Cardiac muscle cell (in vitro differentiated cells and primary cell): ENCODE measurements at regions not wholly inside any gene's neighbourhood (a gene's known extent, or its start where the extent isn't known, plus 50 kb on each side); places are given as distances from the start of the nearest gene placed in this dataset.
"Not testable (repeated sequence)": the region's sequence is repeated elsewhere in the genome, so short reads cannot be mapped to it uniquely, and the experiment has no call there.

Source experiments
- DNase-seq, 2 donors: peaks; one replicate each; pipeline versions ENCODE4 v3.0.0 to v3.0.0-alpha.2; 2010 to 2017; ENCODE audit warnings: low read depth in 1 of 2, low spot score in 1 of 2
- H3K27ac ChIP-seq: fragments of 200-600 bp; sonication (generic); 2 replicates; pipeline ENCODE4 v1.5.1; 2016
- H3K27me3 ChIP-seq: fragments of 200-600 bp; sonication (generic); 2 replicates; pipeline ENCODE4 v1.6.0; 2016; ENCODE audit warnings: control low read depth
- H3K36me3 ChIP-seq: fragments of 200-600 bp; sonication (generic); 2 replicates; pipeline ENCODE4 v1.5.1; 2016; ENCODE audit warnings: control low read depth
- H3K4me1 ChIP-seq: fragments of 200-600 bp; sonication (generic); 2 replicates; pipeline ENCODE4 v1.8.1; 2017; ENCODE audit warnings: low read depth, mild to moderate bottlenecking, mixed run types
- H3K4me3 ChIP-seq: fragments of 200-600 bp; sonication (generic); 2 replicates; pipeline ENCODE4 v1.5.1; 2016; ENCODE audit warnings: mild to moderate bottlenecking
- H3K9me3 ChIP-seq: fragments of 200-600 bp; sonication (generic); 2 replicates; pipeline ENCODE4 v1.5.1; 2017; ENCODE audit warnings: low read depth, mild to moderate bottlenecking, control low read depth
- TF ChIP-seq, protein P1 (sequence below): IDR thresholded peaks from 2 replicates; pipeline ENCODE4 v1.5.1; 2012; ENCODE audit warnings: low read depth, mild to moderate bottlenecking, low read length

DNA sequence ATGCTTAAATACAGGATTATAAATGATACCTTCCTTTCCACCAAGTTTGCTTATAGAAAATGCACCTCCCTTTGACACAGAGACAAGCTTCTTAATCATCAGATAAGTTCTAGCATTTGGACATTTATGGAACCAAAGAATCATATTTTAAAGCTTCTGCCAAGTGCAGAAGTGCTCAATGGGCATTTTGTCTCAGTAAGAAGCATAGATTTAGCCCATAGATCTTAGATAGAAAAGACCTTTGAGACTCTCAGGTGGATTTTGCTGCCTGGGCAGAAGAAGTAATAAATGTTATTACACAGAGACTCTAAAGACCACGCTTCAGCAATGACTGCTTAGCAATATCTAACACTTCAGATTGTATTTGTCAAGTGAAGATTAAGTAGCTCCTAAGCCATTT lies 174.6 kb downstream of the VEGFC start:
- TF ChIP-seq, protein P1, sequence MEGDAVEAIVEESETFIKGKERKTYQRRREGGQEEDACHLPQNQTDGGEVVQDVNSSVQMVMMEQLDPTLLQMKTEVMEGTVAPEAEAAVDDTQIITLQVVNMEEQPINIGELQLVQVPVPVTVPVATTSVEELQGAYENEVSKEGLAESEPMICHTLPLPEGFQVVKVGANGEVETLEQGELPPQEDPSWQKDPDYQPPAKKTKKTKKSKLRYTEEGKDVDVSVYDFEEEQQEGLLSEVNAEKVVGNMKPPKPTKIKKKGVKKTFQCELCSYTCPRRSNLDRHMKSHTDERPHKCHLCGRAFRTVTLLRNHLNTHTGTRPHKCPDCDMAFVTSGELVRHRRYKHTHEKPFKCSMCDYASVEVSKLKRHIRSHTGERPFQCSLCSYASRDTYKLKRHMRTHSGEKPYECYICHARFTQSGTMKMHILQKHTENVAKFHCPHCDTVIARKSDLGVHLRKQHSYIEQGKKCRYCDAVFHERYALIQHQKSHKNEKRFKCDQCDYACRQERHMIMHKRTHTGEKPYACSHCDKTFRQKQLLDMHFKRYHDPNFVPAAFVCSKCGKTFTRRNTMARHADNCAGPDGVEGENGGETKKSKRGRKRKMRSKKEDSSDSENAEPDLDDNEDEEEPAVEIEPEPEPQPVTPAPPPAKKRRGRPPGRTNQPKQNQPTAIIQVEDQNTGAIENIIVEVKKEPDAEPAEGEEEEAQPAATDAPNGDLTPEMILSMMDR = no peak
- no peaks in the 10 kb centered on the region for H3K4me1 ChIP-seq
- H3K9me3 ChIP-seq = no peaks in the 10 kb centered on the region
- no peaks in the 10 kb centered on the region for H3K36me3 ChIP-seq
- no peak overlapping the region for H3K4me3 ChIP-seq
- no peaks in the 10 kb centered on the region for H3K27me3 ChIP-seq
- H3K27ac ChIP-seq = no peak overlapping the region
- DNase-seq = no peak

DNA sequence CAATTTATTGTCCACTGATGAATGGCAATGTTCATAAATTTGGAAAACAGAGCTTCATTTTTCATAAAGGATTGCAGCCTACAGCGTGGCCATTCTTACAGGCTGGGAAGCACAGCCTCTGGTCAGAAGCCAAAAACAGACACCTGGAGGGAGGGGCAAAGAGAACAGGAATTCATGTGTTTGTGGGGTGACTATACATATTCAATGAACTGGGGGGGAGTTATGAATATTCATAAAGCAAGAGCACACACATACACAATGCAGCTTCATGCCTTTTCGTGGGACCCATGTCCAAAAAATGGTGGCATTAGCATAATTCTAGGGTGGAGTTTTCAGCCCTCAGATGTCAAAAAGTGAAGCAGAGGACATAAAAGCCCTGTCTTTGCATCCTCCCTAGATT lies 173.3 kb downstream of the VEGFC start:
- H3K4me3 ChIP-seq = no peak overlapping the region
- DNase-seq = no peak
- H3K9me3 ChIP-seq = no peaks in the 10 kb centered on the region
- no peaks in the 10 kb centered on the region for H3K36me3 ChIP-seq
- H3K27me3 ChIP-seq = no peaks in the 10 kb centered on the region
- no peak overlapping the region for H3K27ac ChIP-seq
- TF ChIP-seq, protein P1 = no peak
- no peaks in the 10 kb centered on the region for H3K4me1 ChIP-seq

DNA sequence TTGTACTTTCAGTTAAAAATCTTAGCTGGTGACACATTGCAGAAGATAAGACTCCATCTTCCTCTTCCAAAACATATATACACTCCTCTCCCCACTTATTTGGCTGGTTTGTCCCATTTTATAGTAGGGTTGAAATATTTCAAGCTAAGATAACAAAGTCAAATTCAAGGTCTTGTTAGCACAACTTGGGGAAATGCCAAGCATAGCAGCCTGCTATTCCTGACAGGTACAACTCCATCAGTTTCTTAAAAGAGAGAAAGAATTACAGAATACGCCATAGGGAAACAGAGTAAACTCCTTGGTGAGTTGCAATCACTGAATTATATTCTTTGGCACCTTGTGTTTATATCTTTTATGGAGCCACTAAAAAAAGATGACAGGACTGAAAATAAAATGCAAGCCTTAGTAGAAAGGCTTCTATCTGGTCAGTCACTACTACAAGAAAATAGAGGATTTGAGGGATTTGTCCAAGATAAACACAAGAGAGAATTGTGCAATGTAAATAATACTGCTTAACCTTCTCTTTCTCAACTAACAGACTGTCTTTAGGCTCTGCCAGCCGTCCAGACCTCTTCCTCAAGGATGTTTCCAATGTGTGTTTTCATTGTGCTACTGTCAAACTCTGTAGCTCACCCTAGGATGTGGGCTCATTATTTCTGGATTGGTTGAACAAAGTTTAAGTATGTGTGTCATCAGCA lies 170.3 kb downstream of the VEGFC start:
- DNase-seq = peak in 1 of 2 donors; percentile 70
- H3K4me1 ChIP-seq = no peaks in the 10 kb centered on the region
- TF ChIP-seq, protein P1 = no peak

DNA sequence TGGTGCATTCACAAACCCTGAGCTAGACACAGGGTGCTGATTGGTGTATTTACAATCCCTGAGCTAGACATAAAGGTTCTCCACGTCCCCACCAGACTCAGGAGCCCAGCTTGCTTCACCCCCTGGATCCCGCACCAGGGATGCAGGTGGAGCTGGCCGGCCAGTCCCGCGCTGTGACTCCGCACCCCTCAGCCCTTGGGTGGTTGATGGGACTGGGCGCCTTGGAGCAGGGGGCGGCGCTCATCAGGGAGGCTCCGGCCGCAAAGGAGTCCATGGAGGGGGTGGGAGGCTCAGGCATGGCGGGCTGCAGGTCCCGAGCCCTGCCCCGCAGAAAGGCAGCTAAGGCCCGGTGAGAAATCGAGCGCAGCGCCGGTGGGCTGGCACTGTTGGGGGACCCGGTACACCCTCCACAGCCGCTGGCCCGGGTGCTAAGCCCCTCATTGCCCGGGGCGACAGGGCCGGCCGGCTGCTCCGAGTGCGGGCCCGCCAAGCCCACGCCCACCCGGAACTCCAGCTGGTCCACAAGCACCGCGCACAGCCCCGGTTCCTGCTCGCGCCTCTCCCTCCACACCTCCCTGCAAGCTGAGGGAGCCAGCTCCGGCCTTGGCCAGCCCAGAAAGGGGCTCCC lies 167.6 kb downstream of the VEGFC start:
- not testable (repeated sequence) for H3K4me1 ChIP-seq, H3K27me3 ChIP-seq, DNase-seq, H3K27ac ChIP-seq, H3K9me3 ChIP-seq, H3K36me3 ChIP-seq, H3K4me3 ChIP-seq

More for the DNA sequence above, 170.3 kb downstream of the VEGFC start:
- H3K4me3 ChIP-seq = no peak overlapping the region
- H3K27ac ChIP-seq = no peak overlapping the region
- H3K9me3 ChIP-seq = no peaks in the 10 kb centered on the region
- H3K36me3 ChIP-seq = no peaks in the 10 kb centered on the region
- no peaks in the 10 kb centered on the region for H3K27me3 ChIP-seq

DNA sequence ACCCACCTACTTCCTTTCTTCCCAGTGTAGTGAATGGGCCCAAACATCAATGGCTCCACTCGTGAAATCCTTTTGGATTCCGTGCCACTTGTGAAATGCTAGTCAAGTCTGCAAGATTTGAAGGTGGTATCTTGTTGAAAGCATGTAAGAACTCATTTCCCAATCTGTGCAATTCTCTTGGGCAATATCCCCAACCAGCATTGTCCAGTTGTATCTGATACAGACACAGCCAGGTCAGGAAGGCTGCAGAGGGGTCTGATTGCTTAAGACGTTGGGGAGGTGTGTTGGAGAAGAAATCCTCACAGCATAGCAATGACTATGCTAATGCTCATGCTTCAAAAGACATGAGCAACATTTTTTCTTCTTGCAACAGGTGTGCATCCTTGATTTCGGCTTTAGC lies 164.8 kb downstream of the VEGFC start:
- no peaks in the 10 kb centered on the region for H3K9me3 ChIP-seq
- H3K27me3 ChIP-seq = no peaks in the 10 kb centered on the region
- TF ChIP-seq, protein P1 = no peak
- no peak overlapping the region for H3K4me3 ChIP-seq
- no peak overlapping the region for H3K27ac ChIP-seq
- H3K36me3 ChIP-seq = no peaks in the 10 kb centered on the region
- DNase-seq = no peak
- H3K4me1 ChIP-seq = no peaks in the 10 kb centered on the region

DNA sequence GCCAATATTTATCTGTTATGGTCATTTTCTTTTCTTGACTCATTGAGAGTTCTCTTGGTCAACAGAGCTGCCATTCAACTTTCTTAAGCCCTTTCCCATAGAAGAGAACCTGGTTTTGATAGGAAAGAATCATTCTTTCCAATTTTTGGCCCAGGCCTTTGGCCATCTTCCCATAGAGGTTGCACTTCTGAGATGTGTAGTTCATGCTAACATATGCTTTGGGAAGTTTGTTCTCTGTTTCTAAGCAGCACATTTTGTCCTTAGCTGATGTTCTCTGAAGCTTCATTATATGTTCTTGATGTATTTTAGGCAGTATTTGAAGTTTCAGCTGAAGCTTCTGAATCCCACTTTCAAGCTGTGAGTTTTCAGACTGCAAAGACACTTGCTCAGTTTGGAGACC lies 161.1 kb downstream of the VEGFC start:
- H3K36me3 ChIP-seq = no peaks in the 10 kb centered on the region
- H3K27me3 ChIP-seq = no peaks in the 10 kb centered on the region
- DNase-seq = no peak
- H3K4me3 ChIP-seq = no peak overlapping the region
- no peaks in the 10 kb centered on the region for H3K4me1 ChIP-seq
- TF ChIP-seq, protein P1 = no peak
- H3K9me3 ChIP-seq = no peaks in the 10 kb centered on the region
- H3K27ac ChIP-seq = no peak overlapping the region
